HG02642 (cell line): ENCODE measurements at regions not wholly inside any gene's neighbourhood (a gene's known extent, or its start where the extent isn't known, plus 50 kb on each side); places are given as distances from the start of the nearest gene placed in this dataset.

Source experiments
- ATAC-seq: cut with Tn5 transposase; IDR thresholded peaks from one replicate; pipeline ENCODE4 v1.9.1; 2021; ENCODE audit warnings: mild to moderate bottlenecking; ENCODE audit not compliant: unreplicated experiment, poor library complexity

DNA sequence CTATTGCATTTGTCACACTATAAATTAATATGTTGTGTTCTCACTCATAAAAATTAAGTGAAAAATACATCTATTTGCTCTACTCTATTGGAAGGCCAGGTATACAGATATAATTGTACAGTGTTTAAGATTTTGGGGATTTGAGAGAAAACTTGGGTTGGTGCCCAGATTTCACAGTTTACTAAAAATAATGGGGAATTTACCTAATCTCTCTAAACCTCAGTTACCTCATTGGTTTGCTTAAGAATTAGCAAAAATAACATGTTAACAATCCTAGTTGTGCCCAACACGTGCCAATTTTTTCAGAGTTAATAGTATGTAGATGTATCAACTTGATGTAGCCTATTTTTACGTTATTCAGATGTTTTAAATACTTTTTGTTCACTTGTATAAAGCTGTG is 1495.3 kb upstream of the PCDH7 start:
- ATAC-seq: no peak

DNA sequence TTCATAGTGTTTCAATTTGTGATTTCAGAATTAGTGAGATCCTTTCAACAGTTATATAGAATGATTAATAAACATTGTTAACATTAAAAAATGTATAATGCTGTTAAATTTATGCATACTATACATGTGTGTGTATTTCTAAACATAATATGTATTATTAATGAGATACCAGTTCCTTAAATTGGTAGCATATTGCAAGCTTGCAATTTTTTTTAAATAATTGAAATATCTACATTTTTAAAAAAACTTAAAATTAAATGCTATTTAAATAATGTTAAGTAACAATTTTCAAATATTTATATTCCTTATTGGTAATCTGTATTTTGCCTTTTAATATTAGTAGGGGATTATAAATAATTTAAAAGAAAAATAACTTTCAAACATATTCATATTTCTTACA is 1479.5 kb upstream of the PCDH7 start:
- no peak for ATAC-seq

DNA sequence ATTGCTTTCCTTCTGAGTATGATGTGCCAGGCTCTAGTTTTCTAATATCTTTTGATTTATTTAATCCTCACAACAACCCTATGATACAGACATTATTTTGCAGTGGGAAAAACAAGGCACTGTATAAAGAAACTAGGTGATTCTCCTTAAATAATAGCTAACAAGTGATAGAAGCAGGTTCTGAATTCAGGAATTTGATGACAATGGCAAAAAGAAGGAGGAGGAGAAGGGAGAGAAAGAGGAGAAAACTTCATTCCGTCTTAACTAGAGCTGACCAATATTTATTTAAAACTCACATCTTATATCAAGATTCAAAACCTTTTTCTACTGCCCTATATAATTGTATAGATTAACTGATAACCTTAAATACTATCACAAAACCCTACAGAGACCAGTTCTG is 1477.1 kb upstream of the PCDH7 start:
- no peak for ATAC-seq

DNA sequence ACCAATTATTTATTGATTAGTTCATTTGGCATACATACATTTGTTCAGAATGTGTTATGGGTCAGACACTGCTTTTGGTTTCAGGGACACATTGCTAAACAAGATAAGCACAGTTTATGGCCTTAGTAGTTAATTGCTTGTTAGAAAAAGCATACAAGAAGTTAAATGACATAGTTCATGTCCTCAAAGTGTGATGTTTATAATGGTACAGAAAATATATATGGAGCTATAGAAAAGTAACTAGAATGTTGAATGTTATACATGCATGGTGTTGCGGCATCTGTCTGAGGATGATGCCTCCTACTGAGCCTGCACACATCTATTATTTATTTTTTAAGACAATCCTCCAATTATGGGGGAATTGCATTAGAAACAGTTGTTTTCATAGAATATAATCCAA is 1476.3 kb upstream of the PCDH7 start:
- ATAC-seq: no peak

DNA sequence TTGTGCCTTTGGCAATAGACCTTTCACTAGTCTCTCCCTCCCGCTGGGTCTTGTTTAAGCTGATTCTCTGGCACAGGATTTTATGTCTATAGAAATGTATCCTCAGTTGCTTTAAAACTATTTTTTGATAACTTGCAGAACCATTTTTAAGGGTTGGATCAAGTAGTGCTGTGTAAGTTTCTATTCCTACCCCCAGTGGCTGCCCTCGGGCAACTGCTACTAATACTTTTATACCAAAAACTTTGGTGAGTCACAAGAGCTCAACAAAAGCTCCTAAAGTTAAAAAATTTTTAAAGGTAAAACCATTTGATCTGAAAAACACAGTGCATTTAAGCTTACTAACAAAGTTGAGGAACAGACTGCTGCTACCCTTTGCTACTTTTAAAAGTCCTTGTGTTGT is 1460.6 kb upstream of the PCDH7 start:
- ATAC-seq: no peak

DNA sequence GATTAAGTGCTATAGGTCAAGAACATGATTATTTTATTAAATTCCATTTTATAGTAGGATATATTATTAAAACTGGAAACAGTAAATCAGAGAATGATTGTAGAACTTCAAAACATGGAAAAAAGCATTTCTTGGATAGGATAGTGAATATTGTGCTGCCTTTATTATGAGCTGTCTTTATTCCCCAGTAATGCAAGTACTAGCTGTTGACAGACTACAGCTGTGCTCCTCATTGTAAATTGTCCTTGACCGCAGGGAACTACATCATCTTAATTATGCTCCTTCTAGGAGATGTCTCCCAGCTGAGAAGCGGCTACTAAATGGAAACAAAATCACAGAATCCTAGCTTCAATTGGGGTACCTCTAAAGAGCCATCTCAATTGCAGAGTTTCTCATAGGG is 1457.2 kb upstream of the PCDH7 start:
- ATAC-seq: no peak

DNA sequence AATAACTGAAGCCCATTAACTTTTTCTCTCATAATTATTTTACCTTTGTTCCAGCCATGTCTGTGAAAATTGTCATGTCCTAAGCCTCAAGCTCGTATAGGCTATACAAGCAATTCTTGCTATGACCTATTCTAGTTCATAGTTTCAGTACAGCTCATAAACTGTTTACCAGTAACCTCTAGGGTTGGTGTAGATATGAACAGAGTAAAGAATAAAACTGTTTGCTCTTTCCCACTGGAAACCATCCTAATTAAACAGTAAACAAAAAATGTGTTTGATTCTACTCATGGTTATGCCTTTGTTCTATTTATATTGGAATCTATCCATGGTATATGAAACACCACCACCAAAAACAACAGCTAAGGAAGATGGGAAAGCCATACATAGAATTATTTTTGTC is 1444.0 kb upstream of the PCDH7 start:
- no peak for ATAC-seq

DNA sequence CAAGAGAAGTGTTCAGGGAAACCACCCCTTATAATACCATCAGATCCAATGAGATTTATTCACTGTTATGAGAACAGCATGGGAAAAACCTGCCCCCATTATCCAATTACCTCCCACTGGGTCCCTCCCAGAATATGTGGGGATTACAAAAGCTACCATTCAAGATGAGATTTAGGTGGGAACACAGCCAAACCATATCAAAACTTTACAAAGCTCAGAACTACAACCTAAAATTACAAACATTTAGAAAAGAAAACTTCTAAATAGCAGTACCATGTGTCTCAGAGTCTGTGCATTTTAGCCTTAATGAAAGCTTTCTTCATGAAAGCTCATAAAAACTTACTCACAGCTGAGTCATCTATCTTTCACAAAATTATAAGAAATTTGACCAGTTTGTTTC is 1442.8 kb upstream of the PCDH7 start:
- no peak for ATAC-seq

DNA sequence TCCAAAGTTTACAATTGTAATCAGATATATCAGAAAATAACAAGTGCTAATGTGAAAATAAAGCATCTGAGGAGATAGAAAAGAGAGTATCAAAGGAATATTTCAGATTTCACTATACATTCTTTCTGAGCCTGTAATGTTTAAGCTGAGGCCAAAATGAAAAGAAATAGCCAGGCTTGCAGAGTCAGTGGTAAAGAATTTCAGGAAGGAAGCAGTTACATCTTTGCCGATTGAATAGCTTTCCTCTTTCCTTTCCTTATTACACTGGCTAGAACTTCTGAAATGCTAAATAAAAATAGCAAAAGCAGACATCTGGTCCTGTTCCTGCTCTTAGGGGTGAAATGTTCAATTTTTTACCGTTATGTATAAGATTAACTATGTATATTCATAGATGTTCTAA is 1441.6 kb upstream of the PCDH7 start:
- ATAC-seq: no peak

DNA sequence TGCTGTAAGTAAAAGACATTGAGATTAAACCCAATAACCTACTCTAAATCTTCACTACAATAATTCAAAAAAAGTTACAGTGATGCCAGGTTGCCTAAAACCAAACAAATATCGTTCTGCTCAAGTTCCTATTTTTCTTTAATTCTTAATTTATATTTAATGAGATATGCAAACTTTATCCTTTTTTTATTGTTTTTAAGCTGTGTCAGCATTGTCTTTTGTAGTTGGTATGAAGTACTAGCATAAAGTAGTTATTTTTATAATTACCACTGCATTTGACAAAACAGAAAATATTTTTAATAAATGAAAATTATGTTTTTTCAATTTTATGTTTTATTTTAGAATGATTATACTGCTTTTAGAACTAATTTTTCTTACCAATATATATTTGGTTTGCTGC is 1431.1 kb upstream of the PCDH7 start:
- no peak for ATAC-seq

DNA sequence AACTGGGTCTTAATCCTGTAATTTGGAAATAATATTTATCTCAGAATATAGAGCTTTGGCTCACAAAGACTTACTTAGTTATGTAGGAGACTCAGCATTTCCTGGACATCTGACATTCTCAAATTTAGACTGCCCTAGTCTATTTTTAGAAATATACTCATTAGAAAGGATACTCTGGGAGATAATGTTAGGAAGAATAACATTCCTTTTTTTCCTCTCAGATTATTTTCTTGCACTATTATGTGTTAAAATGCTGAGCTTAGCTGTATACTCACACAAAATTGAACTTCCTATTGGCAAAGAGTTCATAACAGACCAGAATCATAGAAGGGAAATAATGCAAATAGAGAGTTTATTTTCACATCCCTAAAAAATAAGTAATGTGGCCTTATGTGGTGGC is 1424.9 kb upstream of the PCDH7 start:
- no peak for ATAC-seq

DNA sequence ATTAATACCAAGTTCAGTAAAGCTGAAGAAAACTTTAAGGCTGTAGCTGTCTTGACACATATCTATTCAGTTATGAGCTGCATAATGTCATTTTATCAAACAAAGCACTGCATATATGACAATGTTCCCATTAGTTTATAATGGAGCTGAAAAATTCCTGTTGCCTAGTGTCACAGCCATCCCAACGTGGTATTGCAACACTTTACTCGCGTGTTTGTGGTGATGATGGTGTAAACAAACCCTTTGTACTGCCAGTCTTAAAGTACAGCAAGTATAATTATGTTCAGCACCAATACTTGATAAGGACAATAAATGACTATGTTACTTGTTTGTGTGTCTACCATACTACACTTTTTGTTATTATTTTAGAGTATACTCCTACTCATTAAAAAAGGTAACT is 1415.6 kb upstream of the PCDH7 start:
- no peak for ATAC-seq

DNA sequence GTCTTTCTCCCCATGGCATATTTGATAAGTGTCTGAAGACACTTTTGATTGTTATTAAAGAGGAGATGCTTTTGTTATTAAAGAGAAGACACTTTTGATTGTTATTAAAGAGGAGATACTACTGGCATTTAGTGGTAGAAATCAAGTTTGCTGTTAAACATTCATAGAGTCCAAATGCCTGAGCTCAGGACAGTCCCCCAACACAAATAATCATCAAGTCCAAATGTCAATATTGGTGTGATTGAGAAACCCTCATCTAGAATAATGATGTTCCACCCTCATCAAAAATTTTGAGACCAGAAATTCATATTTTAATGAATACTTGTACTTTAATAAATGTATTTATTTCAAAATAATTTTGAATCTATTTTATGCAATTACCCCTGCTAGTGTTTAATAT is 1412.9 kb upstream of the PCDH7 start:
- no peak for ATAC-seq

DNA sequence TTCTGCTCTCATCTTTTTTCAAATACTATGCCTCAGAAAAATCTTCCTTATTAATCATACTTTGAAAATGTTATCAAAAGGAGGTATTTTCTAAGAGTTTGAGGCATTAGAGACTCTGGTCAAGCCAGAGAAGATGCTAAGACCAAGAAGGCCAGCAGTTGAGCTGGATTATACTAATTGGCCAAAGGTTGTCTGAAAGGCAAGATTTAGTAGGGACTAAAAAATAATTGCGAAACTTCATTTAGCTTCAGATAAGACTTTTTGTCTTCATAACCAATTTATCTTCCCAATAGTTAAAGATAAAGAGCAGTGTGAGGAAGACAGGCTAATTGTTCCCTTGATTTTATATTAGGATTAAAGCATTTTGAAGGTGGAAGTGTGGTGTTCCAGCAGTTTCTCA is 1412.4 kb upstream of the PCDH7 start:
- no peak for ATAC-seq

DNA sequence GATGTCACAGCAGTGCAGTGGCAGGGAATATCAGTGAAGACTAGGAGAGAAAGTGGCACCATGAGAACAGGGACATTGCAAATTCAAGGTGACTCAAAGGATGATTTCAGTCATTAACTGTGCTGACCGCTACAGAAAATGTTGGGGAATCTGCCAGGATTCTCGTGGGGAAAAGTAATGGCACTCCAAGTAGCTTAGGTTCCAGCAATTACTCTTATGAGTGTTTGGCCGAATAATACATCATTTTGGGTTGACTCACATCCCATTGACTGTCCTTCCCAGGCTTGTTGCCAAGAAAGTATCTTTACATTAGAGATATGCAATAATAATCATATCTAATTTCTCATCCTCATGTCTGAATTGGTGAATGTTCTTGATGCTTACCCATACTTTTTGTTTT is 1411.1 kb upstream of the PCDH7 start:
- ATAC-seq: no peak

DNA sequence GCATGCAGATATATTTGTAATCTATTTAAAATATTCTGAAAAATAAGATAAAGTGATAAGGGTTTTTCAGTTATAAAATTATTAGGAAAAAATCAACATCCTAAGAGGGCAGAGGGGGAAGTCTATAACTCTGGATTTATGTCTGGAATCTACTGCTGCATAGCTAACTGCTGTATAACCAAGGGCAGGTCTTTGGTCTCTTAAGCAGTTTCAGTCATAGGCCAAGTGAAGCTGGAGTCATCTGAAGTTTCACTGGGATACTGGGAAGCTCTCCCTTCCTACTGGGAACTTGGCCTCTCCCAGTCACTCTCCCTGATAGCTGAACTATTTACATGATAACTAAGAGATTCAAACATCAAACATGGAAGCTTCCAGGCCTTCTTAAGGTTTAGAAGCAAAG is 1409.9 kb upstream of the PCDH7 start:
- ATAC-seq: no peak

DNA sequence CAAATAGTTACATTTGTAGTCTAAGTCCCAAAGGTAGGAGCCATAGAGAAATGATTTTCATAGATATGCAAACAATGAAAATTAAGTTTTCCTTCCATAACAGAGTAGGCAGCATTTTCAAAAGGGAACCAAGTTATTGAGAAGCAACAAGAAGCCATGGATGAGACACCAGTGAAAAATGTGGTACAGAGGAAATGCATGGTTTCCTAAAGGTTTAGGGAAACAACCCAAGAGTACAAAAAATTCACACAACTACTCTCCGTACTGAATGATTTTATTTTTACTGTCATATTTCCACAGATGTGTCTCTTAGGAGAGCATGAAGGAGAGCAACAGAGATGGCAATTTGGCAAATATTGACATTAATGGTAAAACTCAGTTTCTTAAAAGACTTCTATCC is 1408.9 kb upstream of the PCDH7 start:
- ATAC-seq: no peak

DNA sequence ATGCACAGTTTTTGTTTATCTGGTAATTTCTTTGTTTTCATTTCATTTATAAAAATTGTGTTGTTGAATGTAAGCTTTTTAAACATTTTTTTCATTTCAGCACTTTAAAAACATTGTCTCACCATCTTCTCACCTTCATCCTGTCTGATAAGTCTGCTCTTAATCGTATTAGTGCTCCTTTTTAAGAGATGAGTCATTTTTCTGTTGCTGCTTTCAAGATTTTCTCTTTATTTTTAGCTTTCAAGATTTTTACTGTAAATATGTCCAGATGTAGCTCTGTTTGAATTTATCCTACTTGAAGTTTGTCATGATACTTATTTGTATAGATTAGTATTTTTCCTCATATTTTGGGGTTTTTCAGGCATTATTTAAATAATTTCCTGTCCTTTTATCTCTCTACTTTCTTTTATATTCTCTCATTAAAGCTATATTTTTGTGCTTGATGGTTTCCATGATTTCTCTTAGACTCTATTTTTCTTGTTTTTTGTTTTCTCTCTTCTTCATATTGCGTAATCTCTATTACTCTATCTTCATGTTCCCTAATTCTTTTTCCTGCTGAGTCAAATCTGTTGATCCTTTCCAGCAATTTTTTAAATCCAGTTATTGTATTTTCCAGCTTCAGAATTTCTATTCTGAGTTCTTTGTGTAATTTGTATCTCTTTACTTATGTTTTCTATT is 1400.4 kb upstream of the PCDH7 start:
- no peak for ATAC-seq

DNA sequence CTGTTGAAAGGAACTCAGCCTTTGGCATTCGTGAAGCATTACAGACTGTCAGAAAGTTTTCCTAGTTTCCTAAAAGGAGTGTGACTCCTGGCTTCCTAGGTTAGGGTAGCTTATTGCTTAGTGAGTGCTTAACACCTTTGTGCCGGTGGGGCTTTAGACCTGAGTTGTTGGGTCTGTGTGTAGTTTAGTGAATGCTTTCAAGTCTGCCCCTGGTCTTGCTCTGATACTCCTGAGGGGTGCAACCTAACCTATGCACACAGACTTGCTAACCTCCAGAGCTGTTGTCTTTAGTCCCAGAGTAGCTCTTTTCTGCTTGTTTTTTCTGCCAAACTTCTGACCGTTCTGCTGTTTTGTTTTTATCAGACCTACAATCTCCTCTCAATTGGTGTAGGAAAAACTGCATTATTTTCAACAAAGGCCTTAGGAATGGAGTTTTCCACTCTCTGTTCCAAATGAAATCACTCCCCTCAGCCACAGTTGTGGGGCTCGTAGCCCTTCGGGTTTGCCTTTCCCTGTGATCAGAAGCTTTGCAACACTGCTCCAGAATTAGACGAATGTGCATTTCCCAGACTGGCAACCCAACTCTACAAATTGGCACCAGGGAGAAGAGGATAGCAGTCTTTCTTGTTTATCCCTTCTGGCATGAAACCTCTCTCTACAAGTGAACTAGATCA is 1399.1 kb upstream of the PCDH7 start:
- ATAC-seq: no peak

DNA sequence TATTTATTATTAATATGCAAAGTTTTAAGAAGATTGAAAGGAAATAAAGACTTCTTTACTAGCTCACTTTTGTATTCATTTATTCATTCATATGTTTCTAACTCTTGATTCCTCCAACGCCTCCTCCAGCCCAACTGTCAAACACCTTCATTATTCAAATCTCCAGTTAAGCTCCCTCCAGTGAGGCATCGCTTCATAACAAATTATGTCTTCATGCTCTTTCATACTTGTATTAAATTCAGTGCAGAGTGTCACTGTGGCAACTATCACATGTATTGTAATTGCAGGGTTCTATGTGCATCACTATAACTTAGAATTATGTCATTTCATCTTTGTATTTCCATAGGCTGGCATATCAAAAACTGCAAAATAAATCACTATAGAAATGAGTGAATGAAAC is 1394.2 kb upstream of the PCDH7 start:
- ATAC-seq: no peak

DNA sequence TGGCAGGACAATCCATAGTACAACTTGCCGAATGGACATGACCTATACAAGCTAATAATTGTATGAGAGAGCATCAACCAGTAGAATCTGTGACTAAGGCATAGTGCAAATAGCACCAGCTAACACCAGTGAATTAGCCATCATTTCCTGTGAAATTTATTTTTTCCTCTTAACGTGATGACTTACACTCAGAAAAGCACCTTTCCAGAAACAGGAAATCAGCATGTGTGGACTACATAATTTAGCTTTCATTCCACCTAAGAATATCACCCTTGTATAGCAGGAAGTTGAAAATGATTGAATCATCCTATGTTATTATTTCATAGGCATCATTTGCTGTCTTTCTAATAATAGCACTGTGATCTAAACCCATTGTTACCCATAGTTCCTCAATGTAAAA is 1393.4 kb upstream of the PCDH7 start:
- ATAC-seq: no peak

DNA sequence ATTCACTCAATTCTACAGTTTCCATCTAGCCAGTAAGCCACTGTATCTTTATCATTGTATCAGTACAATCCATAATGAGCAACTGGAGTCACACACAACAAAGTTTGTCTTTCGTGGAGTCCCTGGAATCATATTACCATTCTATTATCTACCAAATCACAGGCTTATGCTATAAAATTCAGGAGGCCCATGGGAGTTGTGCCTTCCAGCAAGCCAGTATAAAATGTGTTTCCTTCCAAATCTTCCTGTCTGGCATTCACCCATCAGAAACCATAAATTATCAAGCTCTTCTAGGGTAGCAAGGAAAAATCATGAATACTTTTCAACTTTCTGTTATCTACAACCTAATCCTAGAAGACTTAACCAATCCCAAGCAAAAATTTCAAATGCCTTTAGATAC is 1383.3 kb upstream of the PCDH7 start:
- ATAC-seq: no peak
